Panc1 (cell line): ENCODE measurements at regions not wholly inside any gene's neighbourhood (a gene's known extent, or its start where the extent isn't known, plus 50 kb on each side); places are given as distances from the start of the nearest gene placed in this dataset.

ENCODE experiments used
- POLR2AphosphoS5 ChIP-seq: IDR thresholded peaks from 2 replicates; pipeline ENCODE4 v1.6.1; 2012; ENCODE audit warnings: mild to moderate bottlenecking, low read depth, low read length, moderate library complexity
- TF ChIP-seq, protein P1 (sequence below): fragments of 450-650 bp; IDR thresholded peaks from 2 replicates; pipeline ENCODE4 v1.5.1; 2017; ENCODE audit warnings: mild to moderate bottlenecking
- TF ChIP-seq, protein P2 (sequence below), 2 experiments: IDR thresholded peaks; 2 replicates each; pipeline ENCODE4 v1.6.1; 2011 to 2012; ENCODE audit warnings: low read depth in 2 of 2, control low read depth in 1 of 2, low read length in 1 of 2, mild to moderate bottlenecking in 1 of 2, moderate library complexity in 1 of 2; ENCODE audit not compliant: insufficient read depth in 1 of 2

DNA sequence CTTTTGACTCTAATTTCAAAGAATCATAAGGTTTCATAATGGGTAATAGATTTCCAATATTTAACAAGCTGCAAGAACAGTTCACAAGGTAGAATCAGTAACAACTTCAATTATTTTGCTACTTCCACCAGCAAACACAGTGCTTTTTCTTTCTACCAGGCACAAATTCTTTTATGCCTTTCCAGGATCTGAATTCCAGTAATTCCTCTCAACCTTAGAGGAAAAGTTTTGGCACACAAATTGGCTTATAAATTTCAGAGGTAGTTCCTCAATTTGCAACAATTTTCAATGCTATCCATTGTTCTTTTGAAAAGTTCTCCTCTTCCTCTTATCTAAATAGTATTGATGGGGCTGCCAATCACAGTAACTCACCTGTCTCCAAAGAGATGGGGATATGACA, 665.4 kb upstream of the PHF14 start:
- TF ChIP-seq POLR2AphosphoS5, result no peak
- TF ChIP-seq, protein P1, sequence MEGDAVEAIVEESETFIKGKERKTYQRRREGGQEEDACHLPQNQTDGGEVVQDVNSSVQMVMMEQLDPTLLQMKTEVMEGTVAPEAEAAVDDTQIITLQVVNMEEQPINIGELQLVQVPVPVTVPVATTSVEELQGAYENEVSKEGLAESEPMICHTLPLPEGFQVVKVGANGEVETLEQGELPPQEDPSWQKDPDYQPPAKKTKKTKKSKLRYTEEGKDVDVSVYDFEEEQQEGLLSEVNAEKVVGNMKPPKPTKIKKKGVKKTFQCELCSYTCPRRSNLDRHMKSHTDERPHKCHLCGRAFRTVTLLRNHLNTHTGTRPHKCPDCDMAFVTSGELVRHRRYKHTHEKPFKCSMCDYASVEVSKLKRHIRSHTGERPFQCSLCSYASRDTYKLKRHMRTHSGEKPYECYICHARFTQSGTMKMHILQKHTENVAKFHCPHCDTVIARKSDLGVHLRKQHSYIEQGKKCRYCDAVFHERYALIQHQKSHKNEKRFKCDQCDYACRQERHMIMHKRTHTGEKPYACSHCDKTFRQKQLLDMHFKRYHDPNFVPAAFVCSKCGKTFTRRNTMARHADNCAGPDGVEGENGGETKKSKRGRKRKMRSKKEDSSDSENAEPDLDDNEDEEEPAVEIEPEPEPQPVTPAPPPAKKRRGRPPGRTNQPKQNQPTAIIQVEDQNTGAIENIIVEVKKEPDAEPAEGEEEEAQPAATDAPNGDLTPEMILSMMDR, result no peak
- TF ChIP-seq, protein P2, sequence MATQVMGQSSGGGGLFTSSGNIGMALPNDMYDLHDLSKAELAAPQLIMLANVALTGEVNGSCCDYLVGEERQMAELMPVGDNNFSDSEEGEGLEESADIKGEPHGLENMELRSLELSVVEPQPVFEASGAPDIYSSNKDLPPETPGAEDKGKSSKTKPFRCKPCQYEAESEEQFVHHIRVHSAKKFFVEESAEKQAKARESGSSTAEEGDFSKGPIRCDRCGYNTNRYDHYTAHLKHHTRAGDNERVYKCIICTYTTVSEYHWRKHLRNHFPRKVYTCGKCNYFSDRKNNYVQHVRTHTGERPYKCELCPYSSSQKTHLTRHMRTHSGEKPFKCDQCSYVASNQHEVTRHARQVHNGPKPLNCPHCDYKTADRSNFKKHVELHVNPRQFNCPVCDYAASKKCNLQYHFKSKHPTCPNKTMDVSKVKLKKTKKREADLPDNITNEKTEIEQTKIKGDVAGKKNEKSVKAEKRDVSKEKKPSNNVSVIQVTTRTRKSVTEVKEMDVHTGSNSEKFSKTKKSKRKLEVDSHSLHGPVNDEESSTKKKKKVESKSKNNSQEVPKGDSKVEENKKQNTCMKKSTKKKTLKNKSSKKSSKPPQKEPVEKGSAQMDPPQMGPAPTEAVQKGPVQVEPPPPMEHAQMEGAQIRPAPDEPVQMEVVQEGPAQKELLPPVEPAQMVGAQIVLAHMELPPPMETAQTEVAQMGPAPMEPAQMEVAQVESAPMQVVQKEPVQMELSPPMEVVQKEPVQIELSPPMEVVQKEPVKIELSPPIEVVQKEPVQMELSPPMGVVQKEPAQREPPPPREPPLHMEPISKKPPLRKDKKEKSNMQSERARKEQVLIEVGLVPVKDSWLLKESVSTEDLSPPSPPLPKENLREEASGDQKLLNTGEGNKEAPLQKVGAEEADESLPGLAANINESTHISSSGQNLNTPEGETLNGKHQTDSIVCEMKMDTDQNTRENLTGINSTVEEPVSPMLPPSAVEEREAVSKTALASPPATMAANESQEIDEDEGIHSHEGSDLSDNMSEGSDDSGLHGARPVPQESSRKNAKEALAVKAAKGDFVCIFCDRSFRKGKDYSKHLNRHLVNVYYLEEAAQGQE (IDR thresholded peaks at IDR 0.05; ENCODE audit: insufficient read depth in 1 of 2, low read depth in 2 of 2, low read length in 1 of 2), result no peak
